ENCODE measurements at regions not wholly inside any gene's neighbourhood (a gene's known extent, or its start where the extent isn't known, plus 50 kb on each side); places are given as distances from the start of the nearest gene placed in this dataset.

- no peak overlapping the region for H3K4me3 ChIP-seq (ENCODE audit: low read depth, low read length)
- no peak for TF ChIP-seq CTCF (IDR thresholded peaks at IDR 0.05; ENCODE audit: borderline replicate concordance, insufficient read depth, low read depth, low read length)
Observed at GRCh38 chr4:14392378-14392777, 609.9 kb upstream of the CPEB2 start.

- no peak overlapping the region for H3K4me3 ChIP-seq (ENCODE audit: low read depth, low read length)
- no peak for TF ChIP-seq CTCF (IDR thresholded peaks at IDR 0.05; ENCODE audit: borderline replicate concordance, insufficient read depth, low read depth, low read length)
Observed at GRCh38 chr4:14396183-14396582, 606.1 kb upstream of the CPEB2 start.

GRCh38 chr4:14399848-14400247 is 602.4 kb upstream of the CPEB2 start:
- H3K4me3 ChIP-seq (ENCODE audit: low read depth, low read length), result no peak overlapping the region
- no peak for TF ChIP-seq CTCF (IDR thresholded peaks at IDR 0.05; ENCODE audit: borderline replicate concordance, insufficient read depth, low read depth, low read length)

GRCh38 chr4:14400307-14400706 is 602.0 kb upstream of the CPEB2 start:
- no peak for TF ChIP-seq CTCF (IDR thresholded peaks at IDR 0.05; ENCODE audit: borderline replicate concordance, insufficient read depth, low read depth, low read length)
- H3K4me3 ChIP-seq (ENCODE audit: low read depth, low read length), result no peak overlapping the region

- no peak overlapping the region for H3K4me3 ChIP-seq (ENCODE audit: low read depth, low read length)
- no peak for TF ChIP-seq CTCF (IDR thresholded peaks at IDR 0.05; ENCODE audit: borderline replicate concordance, insufficient read depth, low read depth, low read length)
Observed at GRCh38 chr4:14403132-14403531, 599.1 kb upstream of the CPEB2 start.

- TF ChIP-seq CTCF (IDR thresholded peaks at IDR 0.05; ENCODE audit: borderline replicate concordance, insufficient read depth, low read depth, low read length), result no peak
- no peak overlapping the region for H3K4me3 ChIP-seq (ENCODE audit: low read depth, low read length)
Observed at GRCh38 chr4:14404730-14405129, 597.6 kb upstream of the CPEB2 start.

GRCh38 chr4:14410516-14410915 is 591.8 kb upstream of the CPEB2 start:
- no peak for TF ChIP-seq CTCF (IDR thresholded peaks at IDR 0.05; ENCODE audit: borderline replicate concordance, insufficient read depth, low read depth, low read length)

More at GRCh38 chr4:14410516-14410915, 591.8 kb upstream of the CPEB2 start:
- no peak overlapping the region for H3K4me3 ChIP-seq (ENCODE audit: low read depth, low read length)

Measured in GM12875 (cell line).